Prostate gland (tissue), 2 donors: ENCODE measurements at regions not wholly inside any gene's neighbourhood (a gene's known extent, or its start where the extent isn't known, plus 50 kb on each side); places are given as distances from the start of the nearest gene placed in this dataset.

Source experiments
- POLR2A ChIP-seq: fragments of 450-650 bp; IDR thresholded peaks from one replicate; pipeline ENCODE4 v1.6.1; 2016; ENCODE audit warnings: antibody characterized with exemption, mild to moderate bottlenecking
- TF ChIP-seq, protein P1 (sequence below), 4 experiments: fragments of 200-600 bp in 2 of 4; fragments of 450-650 bp in 2 of 4; sonication (generic) in 2 of 4; IDR thresholded peaks; 1 replicate in 3 of 4; 2 replicates in 1 of 4; pipeline ENCODE4 v1.5.1; 2016 to 2019; ENCODE audit warnings: antibody characterized with exemption in 4 of 4, mild to moderate bottlenecking in 2 of 4, moderate library complexity in 2 of 4

DNA sequence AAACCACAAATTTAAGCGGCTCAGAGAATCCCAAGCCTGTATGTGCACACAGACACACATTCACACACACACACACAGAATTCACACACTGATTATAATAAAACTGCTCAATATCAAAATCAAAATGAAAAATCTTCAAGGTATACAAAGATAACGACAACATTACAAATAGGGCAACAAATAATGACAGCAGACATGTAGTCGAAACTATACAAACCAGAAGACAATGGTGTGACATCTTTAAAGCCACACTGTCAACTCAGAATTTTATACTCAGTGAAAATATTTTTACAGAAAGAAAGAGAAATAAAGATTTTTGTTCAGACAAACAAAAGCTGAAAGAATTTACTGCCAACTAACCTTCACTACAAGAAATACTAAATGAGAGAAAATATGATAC is 333.4 kb downstream of the INSIG2 start:
- TF ChIP-seq, protein P1, sequence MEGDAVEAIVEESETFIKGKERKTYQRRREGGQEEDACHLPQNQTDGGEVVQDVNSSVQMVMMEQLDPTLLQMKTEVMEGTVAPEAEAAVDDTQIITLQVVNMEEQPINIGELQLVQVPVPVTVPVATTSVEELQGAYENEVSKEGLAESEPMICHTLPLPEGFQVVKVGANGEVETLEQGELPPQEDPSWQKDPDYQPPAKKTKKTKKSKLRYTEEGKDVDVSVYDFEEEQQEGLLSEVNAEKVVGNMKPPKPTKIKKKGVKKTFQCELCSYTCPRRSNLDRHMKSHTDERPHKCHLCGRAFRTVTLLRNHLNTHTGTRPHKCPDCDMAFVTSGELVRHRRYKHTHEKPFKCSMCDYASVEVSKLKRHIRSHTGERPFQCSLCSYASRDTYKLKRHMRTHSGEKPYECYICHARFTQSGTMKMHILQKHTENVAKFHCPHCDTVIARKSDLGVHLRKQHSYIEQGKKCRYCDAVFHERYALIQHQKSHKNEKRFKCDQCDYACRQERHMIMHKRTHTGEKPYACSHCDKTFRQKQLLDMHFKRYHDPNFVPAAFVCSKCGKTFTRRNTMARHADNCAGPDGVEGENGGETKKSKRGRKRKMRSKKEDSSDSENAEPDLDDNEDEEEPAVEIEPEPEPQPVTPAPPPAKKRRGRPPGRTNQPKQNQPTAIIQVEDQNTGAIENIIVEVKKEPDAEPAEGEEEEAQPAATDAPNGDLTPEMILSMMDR (IDR thresholded peaks at IDR 0.05), result no peak
- TF ChIP-seq POLR2A, result no peak
